BLaER1 (cell line): ENCODE measurements at regions not wholly inside any gene's neighbourhood (a gene's known extent, or its start where the extent isn't known, plus 50 kb on each side); places are given as distances from the start of the nearest gene placed in this dataset.
"Not testable (repeated sequence)": the region's sequence is repeated elsewhere in the genome, so short reads cannot be mapped to it uniquely, and the experiment has no call there.

Experiments
- H3K27ac ChIP-seq: shearing (Covaris generic); formaldehyde crosslinking; 2 replicates; pipeline ENCODE4 v1.8.1; 2022
- H3K27me3 ChIP-seq: shearing (Covaris generic); formaldehyde crosslinking; 2 replicates; pipeline ENCODE4 v1.8.1; 2022
- H3K36me3 ChIP-seq: shearing (Covaris generic); formaldehyde crosslinking; 2 replicates; pipeline ENCODE4 v1.8.1; 2022
- H3K4me1 ChIP-seq: shearing (Covaris generic); formaldehyde crosslinking; 2 replicates; pipeline ENCODE4 v1.8.1; 2022
- H3K4me2 ChIP-seq: shearing (Covaris generic); formaldehyde crosslinking; 2 replicates; pipeline ENCODE4 v1.8.1; 2022
- H3K4me3 ChIP-seq: shearing (Covaris generic); formaldehyde crosslinking; 2 replicates; pipeline ENCODE4 v1.8.1; 2022
- H3K9ac ChIP-seq: shearing (Covaris generic); formaldehyde crosslinking; 2 replicates; pipeline ENCODE4 v1.8.1; 2022
- H3K9me3 ChIP-seq: shearing (Covaris generic); formaldehyde crosslinking; 2 replicates; pipeline ENCODE4 v1.8.1; 2022
- H4K20me1 ChIP-seq: shearing (Covaris generic); formaldehyde crosslinking; 2 replicates; pipeline ENCODE4 v1.8.1; 2022
- Cebpa-rat ChIP-seq: shearing (Covaris generic); IDR thresholded peaks from 2 replicates; pipeline ENCODE4 v1.8.1; 2022

DNA sequence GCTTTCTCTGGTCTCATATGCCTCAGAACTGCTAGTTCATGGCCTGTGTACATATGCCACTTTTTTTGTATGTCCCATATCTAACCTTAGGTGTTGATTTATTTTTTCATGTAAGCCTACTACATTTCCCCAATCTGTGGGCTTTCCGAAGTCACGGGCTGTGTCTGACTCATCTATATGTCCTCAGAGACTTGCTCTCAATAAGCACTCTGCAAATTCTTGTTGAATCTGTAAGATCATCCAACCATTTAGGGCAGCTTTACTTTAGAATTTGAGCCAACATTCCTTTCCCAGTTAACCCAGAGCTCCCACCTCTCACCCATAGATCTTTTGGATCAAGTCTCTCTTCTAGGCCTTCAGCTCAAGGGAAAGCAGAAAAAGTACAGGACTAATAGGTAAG is 263.4 kb downstream of the SEC61B start:
- no peak overlapping the region for H3K4me3 ChIP-seq
- no peaks in the 10 kb centered on the region for H3K9me3 ChIP-seq
- no peak overlapping the region for H3K4me2 ChIP-seq
- H3K9ac ChIP-seq: no peak overlapping the region
- H3K36me3 ChIP-seq: no peaks in the 10 kb centered on the region
- peaks cover 27% of the 10 kb centered on the region for H3K4me1 ChIP-seq
- H3K27me3 ChIP-seq: no peaks in the 10 kb centered on the region
- no peak overlapping the region for H3K27ac ChIP-seq
- no peaks in the 10 kb centered on the region for H4K20me1 ChIP-seq
- no peak for TF ChIP-seq Cebpa-rat

DNA sequence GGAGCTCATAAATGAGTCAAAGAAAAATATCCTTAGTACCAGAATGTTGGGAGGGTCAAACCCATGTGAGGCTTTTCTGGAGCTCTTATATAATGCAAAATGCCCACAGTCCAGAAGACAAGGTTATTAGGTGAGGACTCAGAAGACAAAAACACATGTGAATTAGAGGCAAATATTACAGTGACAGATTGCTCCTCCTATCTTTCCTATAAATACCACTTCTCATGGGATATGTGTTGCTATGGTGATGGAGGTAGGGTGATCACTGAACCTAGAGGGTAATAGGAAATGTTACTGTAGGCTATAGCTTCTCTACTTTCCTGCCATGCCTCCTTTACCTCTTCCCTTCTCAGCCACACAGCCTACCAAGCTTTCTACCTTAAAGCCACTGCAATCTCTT is 264.6 kb downstream of the SEC61B start:
- H3K4me1 ChIP-seq: peaks cover 37% of the 10 kb centered on the region
- H3K4me3 ChIP-seq: no peak overlapping the region
- no peak for TF ChIP-seq Cebpa-rat
- H3K27ac ChIP-seq: no peak overlapping the region
- peak overlapping the region; percentile 47 for H3K4me2 ChIP-seq
- no peaks in the 10 kb centered on the region for H4K20me1 ChIP-seq
- H3K9me3 ChIP-seq: no peaks in the 10 kb centered on the region
- H3K9ac ChIP-seq: no peak overlapping the region
- no peaks in the 10 kb centered on the region for H3K36me3 ChIP-seq
- H3K27me3 ChIP-seq: no peaks in the 10 kb centered on the region

DNA sequence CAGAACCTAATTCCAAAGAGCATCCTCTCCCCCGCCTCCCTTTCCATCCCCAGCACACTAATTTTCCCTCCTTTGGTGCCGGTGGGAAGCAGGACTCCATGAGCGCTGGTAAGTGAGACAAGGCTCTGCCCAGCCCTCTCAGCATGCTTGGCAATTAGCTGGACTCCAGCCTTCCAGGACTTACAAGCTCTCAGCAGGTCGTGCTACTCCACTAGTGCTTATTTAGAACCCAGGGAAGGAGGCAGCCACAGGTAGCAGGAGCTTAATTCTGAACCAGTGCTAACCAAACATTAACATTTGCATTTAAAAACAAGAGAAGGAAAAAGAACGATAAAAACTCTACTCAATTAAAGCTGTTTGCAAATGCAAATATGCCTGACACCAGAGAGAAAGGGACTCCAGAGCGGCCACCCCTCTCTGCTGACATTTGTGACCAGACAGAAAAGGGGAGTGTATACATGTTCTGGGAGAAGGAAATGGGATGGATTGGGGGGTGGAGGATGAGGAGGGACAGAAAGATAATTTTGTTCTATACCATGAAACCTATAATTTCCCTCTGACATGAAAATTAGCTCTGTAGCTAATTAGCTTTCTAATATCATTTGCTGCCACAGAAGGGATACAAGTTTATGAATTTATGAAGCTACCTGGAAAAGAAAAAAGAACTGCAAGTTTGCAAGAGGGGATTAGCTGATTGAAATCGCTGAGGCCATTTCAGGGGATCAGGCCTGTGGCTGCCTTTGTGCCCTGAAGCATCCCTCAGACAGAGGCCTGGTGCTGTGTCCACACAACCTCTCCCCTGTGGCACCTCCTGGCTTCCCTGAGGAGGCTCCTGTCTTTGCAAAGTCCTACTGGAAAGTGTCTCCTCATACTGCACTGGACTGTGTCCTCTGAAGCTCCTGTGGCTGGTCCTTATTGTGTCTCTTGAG is 266.3 kb downstream of the SEC61B start:
- peaks cover 54% of the 10 kb centered on the region for H3K4me1 ChIP-seq
- H4K20me1 ChIP-seq: no peaks in the 10 kb centered on the region
- no peak for TF ChIP-seq Cebpa-rat
- no peak overlapping the region for H3K4me3 ChIP-seq
- H3K9ac ChIP-seq: no peak overlapping the region
- H3K4me2 ChIP-seq: 0 out of 2 replicates have a peak overlapping the region, but pooled peaks have one; percentile 3
- H3K27ac ChIP-seq: no peak overlapping the region
- H3K36me3 ChIP-seq: no peaks in the 10 kb centered on the region
- H3K9me3 ChIP-seq: no peaks in the 10 kb centered on the region
- no peaks in the 10 kb centered on the region for H3K27me3 ChIP-seq

DNA sequence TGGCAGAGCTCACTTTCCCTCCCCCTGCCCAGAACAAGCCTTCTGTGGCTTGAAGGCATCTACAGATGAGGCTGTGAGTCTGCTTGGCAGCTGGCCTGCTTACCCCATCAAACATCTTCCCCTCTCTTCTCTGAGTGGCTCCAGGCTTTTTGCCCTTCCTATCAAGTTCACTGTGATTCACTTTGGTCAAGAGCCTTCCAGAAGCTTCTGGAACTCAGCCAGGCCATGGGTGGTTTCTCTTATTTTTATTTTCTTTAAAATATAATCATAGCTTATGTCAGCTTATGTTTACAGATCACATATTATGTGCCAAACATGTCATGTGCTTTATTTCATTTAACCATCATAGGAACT is 267.0 kb downstream of the SEC61B start:
- no peaks in the 10 kb centered on the region for H3K9me3 ChIP-seq
- 0 out of 2 replicates have a peak overlapping the region, but pooled peaks have one; percentile 3 for H3K4me2 ChIP-seq
- H3K27me3 ChIP-seq: no peaks in the 10 kb centered on the region
- no peak overlapping the region for H3K27ac ChIP-seq
- H3K4me3 ChIP-seq: no peak overlapping the region
- no peak overlapping the region for H3K9ac ChIP-seq
- TF ChIP-seq Cebpa-rat: no peak
- H4K20me1 ChIP-seq: no peaks in the 10 kb centered on the region
- H3K4me1 ChIP-seq: peaks cover 55% of the 10 kb centered on the region
- no peaks in the 10 kb centered on the region for H3K36me3 ChIP-seq

DNA sequence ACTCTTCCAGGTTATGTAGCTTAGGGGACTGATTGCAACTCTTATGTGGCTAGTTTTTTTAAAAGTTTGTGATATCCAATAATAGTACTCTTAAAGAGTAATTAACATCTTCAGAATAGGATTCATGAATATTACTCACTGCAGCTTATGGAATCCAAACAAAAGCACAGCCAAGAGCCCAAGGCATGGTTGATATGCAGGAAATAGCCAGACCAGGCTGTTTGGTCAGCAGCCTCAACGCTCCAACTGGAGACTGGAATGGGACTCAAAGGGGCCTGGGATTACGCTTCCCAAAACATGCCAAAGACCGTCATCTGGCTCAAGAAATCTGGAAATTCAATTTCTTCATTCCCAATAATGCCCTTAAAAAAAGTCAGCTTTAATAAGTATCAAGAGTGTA is 268.6 kb downstream of the SEC61B start:
- Histone ChIP-seq H3K36me3 (no peaks in the 10 kb centered on the region), H3K9me3 (no peaks in the 10 kb centered on the region), H3K27ac (no peak overlapping the region), H3K4me1 (peaks cover 52% of the 10 kb centered on the region), H3K27me3 (no peaks in the 10 kb centered on the region), H3K4me2 (no peak overlapping the region), H3K4me3 (no peak overlapping the region), H4K20me1 (no peaks in the 10 kb centered on the region), H3K9ac (no peak overlapping the region)
- TF ChIP-seq Cebpa-rat: no peak

DNA sequence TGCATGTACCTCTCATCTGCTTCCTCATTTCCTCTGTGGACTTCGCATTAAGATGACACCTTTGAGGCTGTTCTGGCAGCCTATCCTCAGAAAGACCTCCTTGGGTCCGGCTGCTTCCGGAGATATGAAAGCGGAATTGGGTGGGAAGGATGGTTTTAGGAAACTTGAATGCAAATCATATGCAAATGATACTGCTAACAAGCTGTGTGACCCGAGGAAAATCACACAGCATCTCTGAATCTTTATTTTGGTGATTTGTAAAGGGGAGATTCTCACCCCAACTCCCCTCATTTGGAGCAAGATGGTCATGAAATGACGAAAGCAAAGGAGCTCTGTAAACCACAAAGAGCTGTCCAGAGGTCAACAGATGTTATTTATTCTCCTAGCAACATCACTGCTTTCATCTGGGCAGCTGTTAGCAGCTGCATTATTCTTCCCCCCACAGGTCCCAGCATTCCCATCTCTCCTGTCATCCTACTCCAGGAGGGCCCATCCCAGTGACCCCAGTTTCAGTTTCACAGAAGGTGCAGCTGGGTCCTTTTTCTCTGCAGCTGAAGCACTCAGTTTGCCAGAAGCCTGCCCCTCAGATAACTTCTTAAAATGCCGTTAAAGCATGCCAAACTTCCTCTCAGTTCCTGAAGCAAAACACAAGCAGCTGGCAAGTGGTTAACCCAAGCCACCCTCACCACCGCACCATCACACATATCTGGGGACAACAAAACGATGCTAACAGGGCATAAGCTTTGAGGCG is 269.5 kb downstream of the SEC61B start:
- H3K4me1 ChIP-seq: peaks cover 50% of the 10 kb centered on the region
- H3K9me3 ChIP-seq: no peaks in the 10 kb centered on the region
- H3K36me3 ChIP-seq: no peaks in the 10 kb centered on the region
- no peak overlapping the region for H3K4me3 ChIP-seq
- TF ChIP-seq Cebpa-rat: no peak
- no peaks in the 10 kb centered on the region for H4K20me1 ChIP-seq
- H3K4me2 ChIP-seq: peak overlapping the region; percentile 46
- H3K9ac ChIP-seq: no peak overlapping the region
- H3K27me3 ChIP-seq: no peaks in the 10 kb centered on the region
- peak overlapping the region; percentile 29 for H3K27ac ChIP-seq

DNA sequence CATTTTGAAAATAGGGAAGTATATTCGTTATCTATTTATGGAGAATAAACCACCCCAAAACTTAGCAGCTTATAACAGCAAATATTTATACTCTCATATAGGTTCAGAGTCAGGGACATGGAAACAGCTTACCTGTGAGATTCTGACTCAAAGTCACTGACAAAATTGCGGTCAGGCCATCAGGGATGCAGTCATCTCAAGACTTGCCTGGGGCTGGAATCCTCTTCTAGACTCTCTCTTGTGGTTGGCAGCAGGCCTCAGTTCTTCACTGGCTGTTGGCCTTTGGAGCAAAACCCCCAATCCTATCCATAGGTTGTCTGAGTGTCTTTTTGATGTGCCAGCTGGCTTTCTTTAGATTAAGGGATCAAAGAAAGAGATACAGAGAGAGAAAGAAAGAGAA is 275.6 kb downstream of the SEC61B start:
- H3K36me3 ChIP-seq: no peaks in the 10 kb centered on the region
- H3K9ac ChIP-seq: no peak overlapping the region
- H3K9me3 ChIP-seq: peaks cover 6% of the 10 kb centered on the region
- H3K4me2 ChIP-seq: no peak overlapping the region
- H3K4me1 ChIP-seq: peaks cover 17% of the 10 kb centered on the region
- H4K20me1 ChIP-seq: no peaks in the 10 kb centered on the region
- no peak overlapping the region for H3K27ac ChIP-seq
- H3K4me3 ChIP-seq: no peak overlapping the region
- no peaks in the 10 kb centered on the region for H3K27me3 ChIP-seq
- no peak for TF ChIP-seq Cebpa-rat

DNA sequence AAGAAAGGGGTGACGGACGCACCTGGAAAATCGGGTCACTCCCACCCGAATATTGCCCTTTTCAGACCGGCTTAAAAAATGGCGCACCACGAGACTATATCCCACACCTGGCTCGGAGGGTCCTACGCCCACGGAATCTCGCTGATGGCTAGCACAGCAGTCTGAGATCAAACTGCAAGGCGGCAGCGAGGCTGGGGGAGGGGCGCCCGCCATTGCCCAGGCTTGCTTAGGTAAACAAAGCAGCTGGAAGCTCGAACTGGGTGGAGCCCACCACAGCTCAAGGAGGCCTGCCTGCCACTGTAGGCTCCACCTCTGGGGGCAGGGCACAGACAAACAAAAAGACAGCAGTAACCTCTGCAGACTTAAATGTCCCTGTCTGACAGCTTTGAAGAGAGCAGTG is 276.9 kb downstream of the SEC61B start:
- H3K27ac ChIP-seq, H3K9me3 ChIP-seq, H3K4me1 ChIP-seq, H3K36me3 ChIP-seq, H3K9ac ChIP-seq, H3K27me3 ChIP-seq, H3K4me2 ChIP-seq, H3K4me3 ChIP-seq, H4K20me1 ChIP-seq: not testable (repeated sequence)

DNA sequence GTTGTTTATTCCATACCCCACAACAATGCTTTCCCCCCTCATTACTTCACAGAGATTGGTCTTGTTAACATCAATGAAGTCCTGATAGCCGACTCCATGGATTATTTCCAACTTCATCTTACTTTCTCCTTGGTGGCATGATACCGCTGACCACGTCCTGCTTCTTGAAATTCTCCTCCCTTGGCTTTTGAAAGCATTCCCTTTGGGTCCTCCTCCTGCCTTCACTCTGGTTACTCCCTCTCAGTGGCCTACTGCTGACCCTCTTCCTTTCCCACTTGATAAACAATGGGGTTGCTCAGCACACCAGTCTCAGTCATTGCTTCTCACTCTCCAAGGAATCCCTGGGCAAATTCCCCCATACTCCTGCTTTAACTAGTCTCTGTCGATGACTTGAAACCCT is 283.9 kb downstream of the SEC61B start:
- Histone ChIP-seq H3K9ac (no peak overlapping the region), H3K27ac (no peak overlapping the region), H3K27me3 (no peaks in the 10 kb centered on the region), H3K4me3 (no peak overlapping the region), H3K4me2 (no peak overlapping the region), H3K9me3 (no peaks in the 10 kb centered on the region), H3K4me1 (peaks cover 22% of the 10 kb centered on the region), H3K36me3 (no peaks in the 10 kb centered on the region), H4K20me1 (no peaks in the 10 kb centered on the region)
- TF ChIP-seq Cebpa-rat: no peak

DNA sequence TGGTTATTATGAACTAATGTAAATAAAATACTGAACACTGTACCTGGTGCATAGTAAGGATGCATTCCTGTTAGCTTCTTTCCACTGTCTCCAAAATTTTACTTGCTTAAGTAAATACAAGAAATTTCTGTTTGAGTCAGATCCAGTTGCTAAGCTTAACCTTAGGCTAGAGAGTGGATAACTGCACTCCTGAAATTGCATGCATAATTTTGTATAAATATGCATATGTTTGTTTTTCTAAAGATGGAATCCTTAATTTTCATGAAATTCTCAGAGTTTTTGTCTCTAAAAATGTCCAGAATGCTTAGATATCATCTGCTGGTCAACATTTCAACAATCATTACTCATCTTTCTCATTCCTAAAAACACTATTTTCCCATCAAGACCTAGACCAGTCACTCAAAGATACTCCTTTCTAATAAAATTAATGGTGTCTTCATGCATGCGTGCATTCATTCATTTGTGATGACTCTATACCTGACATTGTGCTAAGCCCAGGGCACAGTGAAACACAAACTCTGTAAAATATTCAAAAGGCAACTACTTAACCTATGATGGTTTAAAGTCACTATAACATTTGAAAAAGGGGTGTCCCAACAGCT is 284.8 kb downstream of the SEC61B start:
- Histone ChIP-seq H3K9ac (no peak overlapping the region), H3K4me2 (no peak overlapping the region), H3K27ac (no peak overlapping the region), H3K4me3 (no peak overlapping the region), H3K9me3 (no peaks in the 10 kb centered on the region), H3K36me3 (no peaks in the 10 kb centered on the region), H4K20me1 (no peaks in the 10 kb centered on the region), H3K27me3 (no peaks in the 10 kb centered on the region), H3K4me1 (peaks cover 22% of the 10 kb centered on the region)
- TF ChIP-seq Cebpa-rat: no peak
